ENCODE measurements at regions not wholly inside any gene's neighbourhood (a gene's known extent, or its start where the extent isn't known, plus 50 kb on each side); places are given as distances from the start of the nearest gene placed in this dataset.
"Not testable (repeated sequence)": the region's sequence is repeated elsewhere in the genome, so short reads cannot be mapped to it uniquely, and the experiment has no call there.

DNA sequence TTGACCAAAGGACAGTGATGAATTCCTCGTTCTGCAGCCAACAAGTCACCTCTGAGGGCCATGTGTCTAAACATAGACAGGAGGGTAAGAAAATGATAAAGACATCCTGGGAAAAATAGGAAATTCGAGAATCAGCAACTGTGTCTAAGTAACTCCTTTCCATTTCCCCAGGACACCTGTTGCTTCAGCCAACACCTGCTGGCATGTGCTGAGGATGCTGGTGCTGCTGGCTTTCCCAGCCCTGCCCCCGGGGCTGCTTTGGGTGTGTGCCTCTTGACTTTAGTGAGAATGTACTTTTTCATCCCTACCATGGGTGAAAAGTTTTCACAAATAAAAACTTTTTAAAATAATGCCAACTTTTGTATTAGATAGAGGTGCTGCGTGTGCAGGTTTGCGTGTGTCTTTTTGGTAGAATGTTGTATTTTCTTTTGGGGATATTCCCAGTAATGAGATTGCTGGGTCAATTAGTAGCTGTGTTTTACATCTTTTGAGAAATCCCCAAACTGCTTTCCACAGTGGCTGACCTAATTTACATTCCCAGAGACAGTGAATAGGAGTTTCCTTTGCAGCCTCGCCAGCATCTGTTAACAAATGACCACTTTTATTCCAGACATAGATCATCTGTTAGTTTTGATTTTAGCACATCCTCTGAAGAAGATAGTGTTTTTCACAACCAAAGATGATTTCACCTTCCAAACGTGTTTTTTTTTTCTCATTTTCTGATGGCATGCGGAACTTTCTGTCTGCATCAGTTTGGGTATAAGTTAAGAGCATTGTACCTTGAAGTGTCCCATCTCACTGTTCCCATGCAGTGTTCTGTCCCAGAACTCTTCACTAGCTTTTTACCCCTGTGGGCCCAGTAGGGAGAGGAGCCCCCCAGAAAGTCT, 104.2 kb upstream of the ACBD5 start:
- H3K9me2 ChIP-seq (replicated peaks; ENCODE audit: low read length) = no peaks in the 10 kb centered on the region
- peaks cover 6% of the 10 kb centered on the region; the same call in 1 of the 2 replicates for H3K27me3 ChIP-seq (ENCODE audit: low read length)
- no peak for DNase-seq
- H3K9me3 ChIP-seq (ENCODE audit: low read length) = no peaks in the 10 kb centered on the region
- TF ChIP-seq EZH2 (IDR thresholded peaks at IDR 0.05; ENCODE audit: low read length, unreplicated experiment) (no peak), EZH2phosphoT487 (IDR thresholded peaks at IDR 0.05; ENCODE audit: borderline replicate concordance, low read length) (no peak)
- TF ChIP-seq, protein P1, sequence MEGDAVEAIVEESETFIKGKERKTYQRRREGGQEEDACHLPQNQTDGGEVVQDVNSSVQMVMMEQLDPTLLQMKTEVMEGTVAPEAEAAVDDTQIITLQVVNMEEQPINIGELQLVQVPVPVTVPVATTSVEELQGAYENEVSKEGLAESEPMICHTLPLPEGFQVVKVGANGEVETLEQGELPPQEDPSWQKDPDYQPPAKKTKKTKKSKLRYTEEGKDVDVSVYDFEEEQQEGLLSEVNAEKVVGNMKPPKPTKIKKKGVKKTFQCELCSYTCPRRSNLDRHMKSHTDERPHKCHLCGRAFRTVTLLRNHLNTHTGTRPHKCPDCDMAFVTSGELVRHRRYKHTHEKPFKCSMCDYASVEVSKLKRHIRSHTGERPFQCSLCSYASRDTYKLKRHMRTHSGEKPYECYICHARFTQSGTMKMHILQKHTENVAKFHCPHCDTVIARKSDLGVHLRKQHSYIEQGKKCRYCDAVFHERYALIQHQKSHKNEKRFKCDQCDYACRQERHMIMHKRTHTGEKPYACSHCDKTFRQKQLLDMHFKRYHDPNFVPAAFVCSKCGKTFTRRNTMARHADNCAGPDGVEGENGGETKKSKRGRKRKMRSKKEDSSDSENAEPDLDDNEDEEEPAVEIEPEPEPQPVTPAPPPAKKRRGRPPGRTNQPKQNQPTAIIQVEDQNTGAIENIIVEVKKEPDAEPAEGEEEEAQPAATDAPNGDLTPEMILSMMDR (conservative IDR thresholded peaks at IDR 0.05; ENCODE audit: low read depth, low read length) = no peak
- BruUV-seq (replicated peaks) = no TSS peak
- H3K27ac ChIP-seq (ENCODE audit: low read length) = no peak overlapping the region
- H3K79me2 ChIP-seq (ENCODE audit: low read length) = no peaks in the 10 kb centered on the region
- H3K9ac ChIP-seq (ENCODE audit: low read length) = no peak overlapping the region
- no peak overlapping the region for H3K4me2 ChIP-seq (ENCODE audit: low read length)
- no peaks in the 10 kb centered on the region for H3K4me1 ChIP-seq (ENCODE audit: insufficient read depth, low read length)
- H3F3A ChIP-seq (ENCODE audit: low read length, unreplicated experiment) = no peaks in the 10 kb centered on the region
- CTCF ChIA-PET = no interaction called here
- no peak overlapping the region for H2AFZ ChIP-seq (ENCODE audit: low read length)
- no peak overlapping the region for H3K4me3 ChIP-seq (ENCODE audit: low read length)
- no peak for ATAC-seq
- H4K20me1 ChIP-seq (ENCODE audit: low read length) = no peaks in the 10 kb centered on the region
- no peaks in the 10 kb centered on the region for H3K36me3 ChIP-seq (ENCODE audit: low read depth, low read length)
- POLR2A ChIA-PET (ENCODE audit: unreplicated experiment) = no interaction called here
- intact Hi-C loops (cut with micrococcal nuclease) = loop anchor here (5.0 kb wide), 2 partner anchors 58 to 718 kb away; no protein-coding TSS in a partner anchor

DNA sequence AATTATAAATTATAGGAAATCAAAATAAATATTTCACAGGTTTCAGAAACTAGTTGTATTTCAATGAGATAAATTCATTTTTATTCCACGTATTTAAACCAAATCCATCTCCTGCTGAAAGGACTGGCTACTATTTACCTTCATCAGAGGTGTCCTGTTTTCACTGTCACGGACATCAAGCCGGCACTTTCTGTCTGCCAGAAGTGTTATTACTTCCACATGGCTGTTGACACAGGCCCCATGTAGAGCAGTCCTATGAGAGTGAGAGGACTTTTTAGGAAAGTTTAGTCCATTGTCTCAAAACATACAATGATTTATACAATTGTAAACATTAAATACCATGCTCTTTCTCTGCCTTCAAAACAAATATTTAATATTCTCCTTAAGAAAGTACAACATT, 100.4 kb upstream of the ACBD5 start:
- H3F3A ChIP-seq (ENCODE audit: low read length, unreplicated experiment) = no peaks in the 10 kb centered on the region
- H3K27ac ChIP-seq (ENCODE audit: low read length) = no peak overlapping the region
- H3K27me3 ChIP-seq (ENCODE audit: low read length) = peaks cover 10% of the 10 kb centered on the region; the same call in 1 of the 2 replicates
- no peak overlapping the region for H3K4me2 ChIP-seq (ENCODE audit: low read length)
- no peaks in the 10 kb centered on the region for H3K4me1 ChIP-seq (ENCODE audit: insufficient read depth, low read length)
- ATAC-seq (peak; percentile 76), DNase-seq (peak; percentile 11)
- no peaks in the 10 kb centered on the region for H4K20me1 ChIP-seq (ENCODE audit: low read length)
- H3K36me3 ChIP-seq (ENCODE audit: low read depth, low read length) = no peaks in the 10 kb centered on the region
- H2AFZ ChIP-seq (ENCODE audit: low read length) = no peak overlapping the region
- no peaks in the 10 kb centered on the region for H3K9me2 ChIP-seq (replicated peaks; ENCODE audit: low read length)
- H3K79me2 ChIP-seq (ENCODE audit: low read length) = no peaks in the 10 kb centered on the region
- H3K9ac ChIP-seq (ENCODE audit: low read length) = no peak overlapping the region
- no peak overlapping the region for H3K4me3 ChIP-seq (ENCODE audit: low read length)
- TF ChIP-seq EZH2 (IDR thresholded peaks at IDR 0.05; ENCODE audit: low read length, unreplicated experiment) = no peak
- TF ChIP-seq EZH2phosphoT487 (IDR thresholded peaks at IDR 0.05; ENCODE audit: borderline replicate concordance, low read length) = no peak
- TF ChIP-seq, protein P1 (conservative IDR thresholded peaks at IDR 0.05; ENCODE audit: low read depth, low read length) = no peak
- no TSS peak for BruUV-seq (replicated peaks)
- ChIA-PET POLR2A (ENCODE audit: unreplicated experiment) (no interaction called here), CTCF (no interaction called here)
- intact Hi-C loops (cut with micrococcal nuclease) = loop anchor here (5.0 kb wide), 1 partner anchor 714 kb away; no protein-coding TSS in a partner anchor
- H3K9me3 ChIP-seq (ENCODE audit: low read length) = no peaks in the 10 kb centered on the region

DNA sequence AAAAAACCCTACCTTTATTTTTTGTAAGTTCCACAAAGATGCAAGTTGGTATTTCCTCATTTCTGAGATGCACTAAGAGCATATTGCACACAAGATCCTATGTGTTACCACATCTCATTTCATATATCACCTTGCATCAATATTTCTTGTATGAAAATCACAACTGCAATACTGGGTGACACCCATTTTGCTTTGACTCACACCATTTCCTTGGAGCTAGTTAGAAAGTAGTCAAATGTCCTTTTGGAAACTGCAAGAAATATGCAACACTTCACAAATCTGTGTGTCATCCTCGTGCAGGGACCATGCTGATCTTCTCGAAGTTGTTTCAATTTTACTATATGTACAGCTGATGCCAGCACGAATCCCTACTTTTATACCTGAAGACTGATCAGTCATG, 94.6 kb upstream of the ACBD5 start:
- CTCF ChIA-PET; H3K79me2 ChIP-seq (ENCODE audit: low read length); POLR2A ChIA-PET (ENCODE audit: unreplicated experiment); H3K9me2 ChIP-seq (replicated peaks; ENCODE audit: low read length); H3F3A ChIP-seq (ENCODE audit: low read length, unreplicated experiment); H3K4me3 ChIP-seq (ENCODE audit: low read length); BruUV-seq (replicated peaks); H3K4me2 ChIP-seq (ENCODE audit: low read length); H3K36me3 ChIP-seq (ENCODE audit: low read depth, low read length); H3K9me3 ChIP-seq (ENCODE audit: low read length); H2AFZ ChIP-seq (ENCODE audit: low read length); H4K20me1 ChIP-seq (ENCODE audit: low read length); DNase-seq; intact Hi-C loops (cut with micrococcal nuclease); H3K27ac ChIP-seq (ENCODE audit: low read length); H3K4me1 ChIP-seq (ENCODE audit: insufficient read depth, low read length); ATAC-seq; H3K9ac ChIP-seq (ENCODE audit: low read length): not testable (repeated sequence)
- H3K27me3 ChIP-seq (ENCODE audit: low read length) = peaks cover 15% of the 10 kb centered on the region; the same call in 1 of the 2 replicates

Data from PC-3 (cell line).